Astrocyte (in vitro differentiated cells and primary cell): ENCODE measurements at regions not wholly inside any gene's neighbourhood (a gene's known extent, or its start where the extent isn't known, plus 50 kb on each side); places are given as distances from the start of the nearest gene placed in this dataset.

Experiments used
- DNase-seq: peaks from one replicate; pipeline ENCODE4 v3.0.0-alpha.2; 2010; ENCODE audit warnings: low read depth
- FAIRE-seq: peaks from 2 replicates; lab custom pipeline; 2011; peaks lifted over from hg19 to GRCh38; lab: Jason Lieb, UNC
- H2AFZ ChIP-seq: 2 replicates; pipeline ENCODE4 v1.6.0; 2012; ENCODE audit warnings: low read depth, low read length, inconsistent platforms
- H3K27ac ChIP-seq: 2 replicates; pipeline ENCODE4 v1.5.1; 2011; ENCODE audit warnings: low read depth, low read length, inconsistent platforms
- H3K27me3 ChIP-seq: 2 replicates; pipeline ENCODE4 v1.6.0; 2011; ENCODE audit warnings: low read length, inconsistent platforms; ENCODE audit not compliant: insufficient read depth
- H3K36me3 ChIP-seq: 2 replicates; pipeline ENCODE4 v1.5.1; 2011; ENCODE audit warnings: low read length, inconsistent platforms; ENCODE audit not compliant: insufficient read depth
- H3K4me1 ChIP-seq: 2 replicates; pipeline ENCODE4 v1.5.1; 2011; ENCODE audit warnings: low read length, inconsistent platforms; ENCODE audit not compliant: insufficient read depth
- H3K4me2 ChIP-seq: 2 replicates; pipeline ENCODE4 v1.6.0; 2012; ENCODE audit warnings: low read length, inconsistent platforms
- H3K4me3 ChIP-seq: 2 replicates; pipeline ENCODE4 v1.5.1; 2011; ENCODE audit warnings: low read depth, mild to moderate bottlenecking, low read length, inconsistent platforms; ENCODE audit not compliant: insufficient read depth
- H3K79me2 ChIP-seq: 2 replicates; pipeline ENCODE4 v1.6.0; 2012; ENCODE audit warnings: mild to moderate bottlenecking, low read length, inconsistent platforms; ENCODE audit not compliant: insufficient read depth
- H3K9ac ChIP-seq: 2 replicates; pipeline ENCODE4 v1.6.0; 2012; ENCODE audit warnings: mild to moderate bottlenecking, low read length, inconsistent platforms
- H3K9me3 ChIP-seq: 2 replicates; pipeline ENCODE4 v1.5.1; 2012; ENCODE audit warnings: low read depth, mild to moderate bottlenecking, low read length, inconsistent platforms; ENCODE audit not compliant: insufficient read depth
- H4K20me1 ChIP-seq: 2 replicates; pipeline ENCODE4 v1.6.0; 2012; ENCODE audit warnings: low read length, inconsistent platforms; ENCODE audit not compliant: insufficient read depth
- H3K27ac Mint-ChIP-seq: one replicate; pipeline ENCODE4 v1.8.0; 2021; ENCODE audit warnings: mild to moderate bottlenecking, mixed read lengths; ENCODE audit not compliant: unreplicated experiment
- H3K27me3 Mint-ChIP-seq: one replicate; pipeline ENCODE4 v1.8.0; 2021; ENCODE audit warnings: low read depth, mixed read lengths; ENCODE audit not compliant: unreplicated experiment
- H3K36me3 Mint-ChIP-seq: one replicate; pipeline ENCODE4 v1.8.0; 2021; ENCODE audit warnings: low read depth, mixed read lengths; ENCODE audit not compliant: unreplicated experiment
- H3K4me1 Mint-ChIP-seq: one replicate; pipeline ENCODE4 v1.8.0; 2021; ENCODE audit warnings: low read depth, mixed read lengths; ENCODE audit not compliant: unreplicated experiment
- H3K4me3 Mint-ChIP-seq: one replicate; pipeline ENCODE4 v1.8.0; 2021; ENCODE audit warnings: mild to moderate bottlenecking, moderate library complexity, mixed read lengths; ENCODE audit not compliant: unreplicated experiment
- H3K9me3 Mint-ChIP-seq: one replicate; pipeline ENCODE4 v1.8.0; 2021; ENCODE audit warnings: mild to moderate bottlenecking, mixed read lengths; ENCODE audit not compliant: unreplicated experiment
- CTCF ChIP-seq: IDR thresholded peaks from 2 replicates; pipeline ENCODE4 v1.5.1; 2011; ENCODE audit warnings: low read depth, mild to moderate bottlenecking, inconsistent platforms, low read length, moderate library complexity; ENCODE audit not compliant: insufficient read depth
- EZH2 ChIP-seq: IDR thresholded peaks from 2 replicates; pipeline ENCODE4 v1.6.1; 2012; ENCODE audit warnings: mild to moderate bottlenecking, low read length, inconsistent platforms; ENCODE audit not compliant: insufficient read depth

GRCh38 chr7:88589927-88590326 is 169.6 kb upstream of the ZNF804B start:
- no peaks in the 10 kb centered on the region for H3K79me2 ChIP-seq

GRCh38 chr7:88586890-88587289 is 172.6 kb upstream of the ZNF804B start:
- H3K4me2 ChIP-seq: no peak overlapping the region
- no peaks in the 10 kb centered on the region for H3K36me3 ChIP-seq
- FAIRE-seq (no peak), DNase-seq (no peak)
- Mint-ChIP-seq H3K4me1 (no peaks in the 10 kb centered on the region), H3K27ac (no peak overlapping the region), H3K9me3 (peaks cover 2% of the 10 kb centered on the region), H3K36me3 (no peaks in the 10 kb centered on the region), H3K27me3 (no peaks in the 10 kb centered on the region), H3K4me3 (no peak overlapping the region)
- TF ChIP-seq CTCF: no peak
- TF ChIP-seq EZH2: no peak
- H3K4me1 ChIP-seq: no peaks in the 10 kb centered on the region
- no peak overlapping the region for H3K9ac ChIP-seq
- no peak overlapping the region for H3K27ac ChIP-seq
- no peak overlapping the region for H2AFZ ChIP-seq
- no peaks in the 10 kb centered on the region for H3K79me2 ChIP-seq
- H4K20me1 ChIP-seq: no peaks in the 10 kb centered on the region
- H3K27me3 ChIP-seq: no peaks in the 10 kb centered on the region
- no peak overlapping the region for H3K4me3 ChIP-seq
- no peaks in the 10 kb centered on the region for H3K9me3 ChIP-seq

More at GRCh38 chr7:88589927-88590326, 169.6 kb upstream of the ZNF804B start:
- Histone ChIP-seq H3K4me3 (no peak overlapping the region), H3K27ac (no peak overlapping the region), H3K27me3 (no peaks in the 10 kb centered on the region), H2AFZ (no peak overlapping the region), H3K4me1 (no peaks in the 10 kb centered on the region), H3K36me3 (no peaks in the 10 kb centered on the region), H4K20me1 (no peaks in the 10 kb centered on the region), H3K9me3 (no peaks in the 10 kb centered on the region), H3K4me2 (no peak overlapping the region), H3K9ac (no peak overlapping the region)
- Mint-ChIP-seq H3K36me3 (no peaks in the 10 kb centered on the region), H3K27ac (no peak overlapping the region), H3K9me3 (peaks cover 2% of the 10 kb centered on the region), H3K4me3 (no peak overlapping the region), H3K27me3 (no peaks in the 10 kb centered on the region), H3K4me1 (no peaks in the 10 kb centered on the region)
- FAIRE-seq: no peak
- DNase-seq: no peak
- TF ChIP-seq EZH2 (no peak), CTCF (no peak)

- no peak overlapping the region for H3K4me3 ChIP-seq
- no peaks in the 10 kb centered on the region for H3K9me3 ChIP-seq
- H3K27ac ChIP-seq: no peak overlapping the region
- Mint-ChIP-seq H3K27ac (no peak overlapping the region), H3K27me3 (no peaks in the 10 kb centered on the region), H3K9me3 (no peaks in the 10 kb centered on the region), H3K36me3 (no peaks in the 10 kb centered on the region), H3K4me3 (no peak overlapping the region), H3K4me1 (no peaks in the 10 kb centered on the region)
- no peaks in the 10 kb centered on the region for H3K36me3 ChIP-seq
- TF ChIP-seq EZH2: no peak
- no peak for TF ChIP-seq CTCF
- H3K4me2 ChIP-seq: no peak overlapping the region
- DNase-seq (no peak), FAIRE-seq (no peak)
- no peak overlapping the region for H3K9ac ChIP-seq
- no peaks in the 10 kb centered on the region for H3K79me2 ChIP-seq
- H3K4me1 ChIP-seq: no peaks in the 10 kb centered on the region
- no peaks in the 10 kb centered on the region for H4K20me1 ChIP-seq
- H3K27me3 ChIP-seq: no peaks in the 10 kb centered on the region
- no peak overlapping the region for H2AFZ ChIP-seq
Measured at GRCh38 chr7:88586219-88586618, 173.3 kb upstream of the ZNF804B start.
